Globus pallidus (tissue), 1 donor: ENCODE measurements at regions not wholly inside any gene's neighbourhood (a gene's known extent, or its start where the extent isn't known, plus 50 kb on each side); places are given as distances from the start of the nearest gene placed in this dataset.

Experiments used
- DNase-seq: peaks from one replicate; pipeline ENCODE4 v3.0.0-alpha.2; 2015; ENCODE audit warnings: low spot score

- no peak for DNase-seq
Measured at GRCh38 chr20:7505835-7506221, 434.4 kb downstream of the HAO1 start.

- DNase-seq: no peak
Measured at GRCh38 chr20:7516621-7517111, 423.6 kb downstream of the HAO1 start.

GRCh38 chr20:7520361-7520760 is 419.9 kb downstream of the HAO1 start:
- DNase-seq: no peak

GRCh38 chr20:7523288-7523687 is 417.0 kb downstream of the HAO1 start:
- DNase-seq: no peak

- no peak for DNase-seq
Measured at GRCh38 chr20:7540018-7540417, 400.2 kb downstream of the HAO1 start.

- no peak for DNase-seq
Measured at GRCh38 chr20:7540923-7541322, 399.3 kb downstream of the HAO1 start.

- no peak for DNase-seq
Measured at GRCh38 chr20:7571101-7571500, 369.2 kb downstream of the HAO1 start.

GRCh38 chr20:7571521-7572055 is 368.7 kb downstream of the HAO1 start:
- no peak for DNase-seq

GRCh38 chr20:7579888-7580287 is 360.4 kb downstream of the HAO1 start:
- no peak for DNase-seq

- DNase-seq: no peak
Measured at GRCh38 chr20:7585126-7585679, 355.1 kb downstream of the HAO1 start.

- no peak for DNase-seq
Measured at GRCh38 chr20:7586481-7586880, 353.8 kb downstream of the HAO1 start.

GRCh38 chr20:7589164-7589563 is 351.1 kb downstream of the HAO1 start:
- no peak for DNase-seq

- DNase-seq: no peak
Measured at GRCh38 chr20:7596541-7596940, 343.7 kb downstream of the HAO1 start.

- no peak for DNase-seq
Measured at GRCh38 chr20:7601431-7601830, 338.8 kb downstream of the HAO1 start.

- no peak for DNase-seq
Measured at GRCh38 chr20:7606941-7607340, 333.3 kb downstream of the HAO1 start.

GRCh38 chr20:7608250-7608649 is 332.0 kb downstream of the HAO1 start:
- no peak for DNase-seq

GRCh38 chr20:7609251-7609650 is 331.0 kb downstream of the HAO1 start:
- DNase-seq: no peak

GRCh38 chr20:7610681-7611080 is 329.6 kb downstream of the HAO1 start:
- DNase-seq: no peak

- no peak for DNase-seq
Measured at GRCh38 chr20:7617797-7618196, 322.5 kb downstream of the HAO1 start.

- no peak for DNase-seq
Measured at GRCh38 chr20:7622399-7622961, 317.8 kb downstream of the HAO1 start.

- DNase-seq: no peak
Measured at GRCh38 chr20:7624886-7625285, 315.4 kb downstream of the HAO1 start.

- DNase-seq: no peak
Measured at GRCh38 chr20:7627734-7628663, 312.3 kb downstream of the HAO1 start.

- no peak for DNase-seq
Measured at GRCh38 chr20:7629880-7630279, 310.4 kb downstream of the HAO1 start.
